ENCODE measurements at regions not wholly inside any gene's neighbourhood (a gene's known extent, or its start where the extent isn't known, plus 50 kb on each side); places are given as distances from the start of the nearest gene placed in this dataset.

GRCh38 chr7:145065473-145065872 is 229.6 kb upstream of the TPK1 start:
- Histone ChIP-seq H4K20me1 (ENCODE audit: control insufficient read depth, extremely low read depth, insufficient read depth, low read length) (no peaks in the 10 kb centered on the region), H3K4me1 (ENCODE audit: control insufficient read depth, extremely low read depth, insufficient read depth, low read length) (no peaks in the 10 kb centered on the region), H3K4me3 (ENCODE audit: control insufficient read depth in 2 of 3, extremely low read depth in 1 of 3, insufficient read depth in 2 of 3, low read depth in 1 of 3, low read length in 3 of 3) (no peak overlapping the region), H2AFZ (ENCODE audit: control insufficient read depth, low read length) (no peak overlapping the region), H3K9me1 (ENCODE audit: control insufficient read depth, extremely low read depth, insufficient read depth, low read length) (no peaks in the 10 kb centered on the region), H3K27me3 (ENCODE audit: control insufficient read depth, extremely low read depth, insufficient read depth, low read length) (no peaks in the 10 kb centered on the region), H3K27ac (ENCODE audit: control insufficient read depth, insufficient read depth, low read length) (no peak overlapping the region), H3K9me3 (ENCODE audit: control insufficient read depth, low read depth, low read length) (no peaks in the 10 kb centered on the region), H3K36me3 (ENCODE audit: control insufficient read depth in 2 of 2, extremely low read depth in 1 of 2, insufficient read depth in 2 of 2, low read length in 2 of 2) (no peaks in the 10 kb centered on the region), H3K9ac (ENCODE audit: control insufficient read depth, extremely low read depth, insufficient read depth, low read length) (no peak overlapping the region), H3K79me2 (ENCODE audit: control insufficient read depth, insufficient read depth, low read length) (no peaks in the 10 kb centered on the region), H3K4me2 (ENCODE audit: control insufficient read depth, extremely low read depth, insufficient read depth, low read depth, low read length) (no peak overlapping the region)
- dilution Hi-C loops (cut with MboI; ENCODE audit: extremely low pct_ligation_motif_present, low sequenced_read_pairs): no loop called here
- no peak for FAIRE-seq
- no peak for DNase-seq (ENCODE audit: low read depth, low spot score)
- no peak for TF ChIP-seq EZH2 (IDR thresholded peaks at IDR 0.05; ENCODE audit: low read length)
- TF ChIP-seq CTCF (optimal IDR thresholded peaks at IDR 0.05 in 1 of 3, IDR thresholded peaks at IDR 0.05 in 1 of 3, conservative IDR thresholded peaks at IDR 0.05 in 1 of 3; ENCODE audit: extremely low read depth in 1 of 3, insufficient read depth in 2 of 3, low read length in 3 of 3): no peak

GRCh38 chr7:145064114-145064513 is 228.3 kb upstream of the TPK1 start:
- no peak for DNase-seq (ENCODE audit: low read depth, low spot score)
- H2AFZ ChIP-seq (ENCODE audit: control insufficient read depth, low read length): no peak overlapping the region
- no peaks in the 10 kb centered on the region for H4K20me1 ChIP-seq (ENCODE audit: control insufficient read depth, extremely low read depth, insufficient read depth, low read length)
- H3K9me1 ChIP-seq (ENCODE audit: control insufficient read depth, extremely low read depth, insufficient read depth, low read length): no peaks in the 10 kb centered on the region
- no peaks in the 10 kb centered on the region for H3K4me1 ChIP-seq (ENCODE audit: control insufficient read depth, extremely low read depth, insufficient read depth, low read length)
- H3K27ac ChIP-seq (ENCODE audit: control insufficient read depth, insufficient read depth, low read length): no peak overlapping the region
- no peaks in the 10 kb centered on the region for H3K27me3 ChIP-seq (ENCODE audit: control insufficient read depth, extremely low read depth, insufficient read depth, low read length)
- H3K9me3 ChIP-seq (ENCODE audit: control insufficient read depth, low read depth, low read length): no peaks in the 10 kb centered on the region
- dilution Hi-C loops (cut with MboI; ENCODE audit: extremely low pct_ligation_motif_present, low sequenced_read_pairs): no loop called here
- no peak for FAIRE-seq
- H3K4me2 ChIP-seq (ENCODE audit: control insufficient read depth, extremely low read depth, insufficient read depth, low read depth, low read length): no peak overlapping the region
- no peaks in the 10 kb centered on the region for H3K36me3 ChIP-seq (ENCODE audit: control insufficient read depth in 2 of 2, extremely low read depth in 1 of 2, insufficient read depth in 2 of 2, low read length in 2 of 2)
- H3K79me2 ChIP-seq (ENCODE audit: control insufficient read depth, insufficient read depth, low read length): no peaks in the 10 kb centered on the region
- TF ChIP-seq EZH2 (IDR thresholded peaks at IDR 0.05; ENCODE audit: low read length): no peak
- no peak for TF ChIP-seq CTCF (optimal IDR thresholded peaks at IDR 0.05 in 1 of 3, IDR thresholded peaks at IDR 0.05 in 1 of 3, conservative IDR thresholded peaks at IDR 0.05 in 1 of 3; ENCODE audit: extremely low read depth in 1 of 3, insufficient read depth in 2 of 3, low read length in 3 of 3)
- no peak overlapping the region for H3K9ac ChIP-seq (ENCODE audit: control insufficient read depth, extremely low read depth, insufficient read depth, low read length)
- no peak overlapping the region for H3K4me3 ChIP-seq (ENCODE audit: control insufficient read depth in 2 of 3, extremely low read depth in 1 of 3, insufficient read depth in 2 of 3, low read depth in 1 of 3, low read length in 3 of 3)

Data from keratinocyte (primary cell).